PFSK-1 (cell line): ENCODE measurements at regions not wholly inside any gene's neighbourhood (a gene's known extent, or its start where the extent isn't known, plus 50 kb on each side); places are given as distances from the start of the nearest gene placed in this dataset.

Experiments
- SIN3A ChIP-seq: IDR thresholded peaks from 2 replicates; pipeline ENCODE4 v1.6.1; 2012; ENCODE audit warnings: mild to moderate bottlenecking, low read length, moderate library complexity, borderline replicate concordance; ENCODE audit not compliant: insufficient read depth
- TAF1 ChIP-seq: IDR thresholded peaks from 2 replicates; pipeline ENCODE4 v1.6.1; 2012; ENCODE audit warnings: low read length, control low read depth, borderline replicate concordance; ENCODE audit not compliant: insufficient read depth

- no peak for TF ChIP-seq SIN3A
- TF ChIP-seq TAF1, result no peak
Observed at GRCh38 chr15:62875626-62876021, 166.9 kb upstream of the TPM1 start.
